GM10248 (cell line): ENCODE measurements at regions not wholly inside any gene's neighbourhood (a gene's known extent, or its start where the extent isn't known, plus 50 kb on each side); places are given as distances from the start of the nearest gene placed in this dataset.

Experiments
- CTCF ChIA-PET: fragments of 300-600 bp; sonication (Branson Sonifier 250); formaldehyde crosslinking; extraction: SDS; loops from one replicate; lab custom pipeline; 2021; ENCODE audit warnings: antibody characterized with exemption; lab: Yijun Ruan, JAX
- POLR2A ChIA-PET: fragments of 350-650 bp; sonication (Branson Sonifier 250); formaldehyde crosslinking; extraction: SDS; loops from one replicate; lab custom pipeline; 2020; ENCODE audit warnings: antibody characterized with exemption; lab: Yijun Ruan, JAX
- DNase-seq: peaks from one replicate; pipeline ENCODE4 v3.0.0; 2012; ENCODE audit errors: extremely low spot score
- TF ChIP-seq, protein P1 (sequence below): IDR thresholded peaks from 2 replicates; pipeline ENCODE4 v1.5.1; 2012; ENCODE audit warnings: mild to moderate bottlenecking, low read depth; ENCODE audit errors: extremely low read depth, missing control alignments, control extremely low read depth

DNA sequence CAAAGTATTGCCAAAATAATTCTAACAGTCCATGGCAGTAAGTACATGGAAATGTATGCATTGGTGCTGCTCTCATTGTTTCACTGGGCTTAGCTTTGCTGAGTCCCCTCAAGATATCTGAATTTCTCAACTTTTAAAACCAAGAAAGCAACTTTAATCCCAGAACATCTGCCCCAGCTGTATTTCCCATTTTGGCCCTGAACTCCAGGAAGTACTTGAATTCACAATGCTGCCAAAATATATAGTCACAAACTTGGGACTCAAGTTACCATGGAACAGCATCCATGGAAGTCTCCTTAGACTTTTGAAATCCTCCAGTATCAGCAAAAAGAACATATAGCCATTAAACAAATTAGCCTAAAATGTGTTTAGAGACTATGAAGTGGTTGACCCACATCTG lies 78.5 kb upstream of the FLRT2 start:
- no peak for DNase-seq
- CTCF ChIA-PET = interaction anchor here (1.0 kb wide), 1 partner anchor 8 kb away, joined by 3 read pairs; no protein-coding TSS in a partner anchor
- TF ChIP-seq, protein P1, sequence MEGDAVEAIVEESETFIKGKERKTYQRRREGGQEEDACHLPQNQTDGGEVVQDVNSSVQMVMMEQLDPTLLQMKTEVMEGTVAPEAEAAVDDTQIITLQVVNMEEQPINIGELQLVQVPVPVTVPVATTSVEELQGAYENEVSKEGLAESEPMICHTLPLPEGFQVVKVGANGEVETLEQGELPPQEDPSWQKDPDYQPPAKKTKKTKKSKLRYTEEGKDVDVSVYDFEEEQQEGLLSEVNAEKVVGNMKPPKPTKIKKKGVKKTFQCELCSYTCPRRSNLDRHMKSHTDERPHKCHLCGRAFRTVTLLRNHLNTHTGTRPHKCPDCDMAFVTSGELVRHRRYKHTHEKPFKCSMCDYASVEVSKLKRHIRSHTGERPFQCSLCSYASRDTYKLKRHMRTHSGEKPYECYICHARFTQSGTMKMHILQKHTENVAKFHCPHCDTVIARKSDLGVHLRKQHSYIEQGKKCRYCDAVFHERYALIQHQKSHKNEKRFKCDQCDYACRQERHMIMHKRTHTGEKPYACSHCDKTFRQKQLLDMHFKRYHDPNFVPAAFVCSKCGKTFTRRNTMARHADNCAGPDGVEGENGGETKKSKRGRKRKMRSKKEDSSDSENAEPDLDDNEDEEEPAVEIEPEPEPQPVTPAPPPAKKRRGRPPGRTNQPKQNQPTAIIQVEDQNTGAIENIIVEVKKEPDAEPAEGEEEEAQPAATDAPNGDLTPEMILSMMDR = no peak
- POLR2A ChIA-PET = no interaction called here

DNA sequence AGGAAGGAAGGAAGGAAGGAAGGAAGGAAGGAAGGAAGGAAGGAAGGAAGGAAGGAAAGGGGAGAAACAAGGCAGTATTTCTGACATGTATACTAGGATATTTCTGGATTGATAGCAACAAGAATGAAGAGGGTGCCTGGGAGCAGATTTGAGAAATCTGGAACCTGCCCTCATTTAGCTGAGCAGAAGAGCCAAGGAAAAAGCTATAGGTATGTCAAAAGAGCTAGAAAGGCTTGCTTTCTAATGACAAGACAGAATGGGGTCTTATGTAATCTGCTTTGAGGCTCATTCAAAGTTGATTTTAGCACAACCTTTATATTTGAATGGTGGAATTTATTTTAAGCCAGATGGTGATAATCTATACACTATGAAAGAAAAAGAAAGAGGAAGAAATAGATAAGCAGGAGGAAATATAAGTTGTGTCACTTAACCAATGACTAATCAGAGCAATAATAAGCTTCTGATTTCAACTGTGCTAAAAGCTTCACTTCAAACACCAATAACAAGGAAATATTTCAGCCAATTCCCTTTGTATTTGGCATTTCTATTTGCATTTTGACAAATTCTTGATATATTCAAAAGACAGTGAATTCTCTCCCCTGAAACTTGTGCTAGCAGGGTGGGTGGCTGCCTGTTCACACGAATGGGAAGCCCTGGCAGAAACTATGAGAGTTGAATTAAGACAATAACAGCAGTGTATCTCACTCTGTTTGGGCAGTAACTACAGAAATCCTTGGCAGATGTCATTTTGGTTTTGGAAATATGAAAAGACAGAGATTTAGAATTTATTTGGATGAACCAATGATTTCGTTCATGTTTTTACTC lies 76.3 kb upstream of the FLRT2 start:
- DNase-seq = no peak
- POLR2A ChIA-PET = no interaction called here
- CTCF ChIA-PET = interaction anchor here (1.4 kb wide), 1 partner anchor 18 kb away, joined by 3 read pairs; no protein-coding TSS in a partner anchor
- TF ChIP-seq, protein P1 = no peak

DNA sequence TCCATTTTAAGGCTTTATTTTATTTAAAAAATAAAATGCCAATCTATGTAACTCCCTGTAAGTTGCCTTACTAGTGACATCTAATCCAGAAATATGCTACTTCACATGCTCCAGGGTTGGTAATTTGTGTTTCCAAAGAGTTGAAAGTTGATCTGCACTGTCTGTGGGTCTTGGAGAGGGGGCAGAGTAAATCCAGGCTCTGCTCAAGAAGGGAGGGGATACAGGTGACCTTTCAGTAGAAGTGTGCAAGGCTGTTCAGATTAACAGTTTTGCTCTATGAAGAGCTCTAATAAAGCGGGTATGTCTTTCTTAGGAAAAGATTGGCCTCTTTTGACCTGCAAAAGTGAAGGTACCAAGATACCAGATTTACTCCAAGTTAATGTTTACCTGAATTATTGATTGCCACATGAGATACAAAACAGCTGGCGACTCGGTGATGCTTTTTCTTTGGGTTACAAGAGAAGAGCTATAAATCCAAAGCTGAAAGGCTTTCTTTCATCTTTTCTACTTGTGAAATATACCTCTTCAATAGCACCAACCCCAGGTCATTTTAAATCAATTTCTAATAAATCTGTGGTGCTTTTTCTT lies 75.6 kb upstream of the FLRT2 start:
- TF ChIP-seq, protein P1 = no peak
- no peak for DNase-seq
- POLR2A ChIA-PET = no interaction called here
- CTCF ChIA-PET = interaction anchor here (1.4 kb wide), 1 partner anchor 19 kb away, joined by 3 read pairs; no protein-coding TSS in a partner anchor

DNA sequence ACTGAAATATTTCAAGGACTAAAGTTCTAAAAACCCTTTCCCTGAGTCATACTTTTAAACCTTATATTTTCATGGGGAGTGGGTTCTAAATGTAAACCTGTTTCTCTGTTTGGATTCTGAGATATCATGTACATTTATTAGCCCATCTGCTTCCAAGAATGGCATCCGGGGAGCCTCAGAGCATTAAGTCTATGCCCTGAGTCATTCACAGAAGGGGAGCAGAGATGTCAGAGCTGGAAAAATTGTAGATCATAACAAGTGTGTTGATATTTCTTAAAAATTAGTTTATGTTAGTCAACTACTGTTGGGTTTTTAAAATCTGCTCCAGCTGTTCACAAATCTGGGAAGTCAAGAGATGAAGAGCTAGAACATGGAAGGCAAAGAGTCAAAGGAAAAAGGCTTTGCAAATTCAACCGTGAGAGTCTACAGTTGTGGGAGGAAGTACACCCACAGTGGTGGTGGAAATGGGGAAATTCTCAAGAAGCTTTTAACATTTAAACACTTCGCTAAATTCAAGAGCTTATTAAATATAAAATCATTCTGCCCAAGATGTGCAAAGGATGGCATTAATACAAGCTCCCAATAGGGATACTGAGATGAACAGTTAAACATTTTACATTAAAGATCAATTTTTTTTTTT lies 70.5 kb upstream of the FLRT2 start:
- ChIA-PET POLR2A (no interaction called here), CTCF (interaction anchor here (0.7 to 1.9 kb wide), 3 partner anchors 12 to 15 kb away, joined by 3 to 4 read pairs (median 3); no protein-coding TSS in a partner anchor)
- DNase-seq = no peak
- TF ChIP-seq, protein P1 = no peak

DNA sequence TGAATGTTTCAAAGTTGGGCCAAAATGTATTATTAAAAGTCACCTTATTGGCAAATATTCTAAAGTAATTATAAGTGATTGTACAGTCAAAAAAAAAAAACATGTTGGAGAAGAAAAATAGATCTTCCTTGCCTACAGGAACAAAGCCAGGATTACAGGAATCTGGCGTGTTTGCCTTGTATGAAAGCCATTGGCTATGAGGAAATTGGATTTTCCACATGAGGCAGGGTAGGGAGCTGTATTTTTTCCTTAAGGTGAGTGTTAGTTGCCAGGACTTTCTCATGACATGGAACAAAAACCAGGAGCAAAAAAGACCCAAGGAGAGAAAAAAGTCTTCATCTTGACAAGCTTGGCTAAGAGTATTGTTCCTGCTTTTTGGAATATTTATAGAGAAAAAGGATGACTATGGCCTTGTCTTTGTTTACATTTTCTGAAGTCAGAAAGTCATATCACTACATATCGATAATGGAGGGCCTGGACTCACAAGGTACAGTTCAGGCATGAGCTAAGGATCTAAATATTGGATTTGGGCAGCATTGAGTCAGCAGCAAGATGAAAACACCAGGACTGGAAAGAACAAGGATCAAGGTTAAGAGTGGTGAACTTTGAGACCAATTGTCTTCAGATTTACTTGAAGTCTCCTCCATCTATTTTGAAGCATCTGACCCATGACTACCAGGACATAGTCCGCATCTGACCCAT lies 68.4 kb upstream of the FLRT2 start:
- ChIA-PET CTCF (no interaction called here), POLR2A (no interaction called here)
- no peak for DNase-seq
- TF ChIP-seq, protein P1 = no peak

DNA sequence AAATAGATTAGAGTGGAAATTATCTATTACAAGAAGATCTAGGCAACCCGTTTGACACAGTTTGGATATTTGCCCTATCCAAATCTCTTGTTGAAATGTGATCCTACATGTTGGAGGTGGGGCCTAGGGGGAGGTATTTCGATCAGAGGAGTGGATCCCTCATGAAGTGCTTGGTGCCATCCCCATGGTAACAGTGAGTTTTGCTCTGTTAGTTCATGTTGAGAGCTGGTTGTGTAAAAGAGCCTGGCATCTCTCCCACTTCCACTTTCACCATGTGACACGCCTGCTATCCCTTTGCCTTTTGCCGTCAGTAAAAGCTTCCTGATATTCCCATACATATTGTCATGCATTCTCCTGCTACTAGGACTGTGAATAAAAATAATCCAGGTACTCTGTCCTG lies 66.4 kb upstream of the FLRT2 start:
- ChIA-PET CTCF (no interaction called here), POLR2A (no interaction called here)
- TF ChIP-seq, protein P1 = no peak
- DNase-seq = no peak
